Heart left ventricle (tissue), 16 donors: ENCODE measurements at regions not wholly inside any gene's neighbourhood (a gene's known extent, or its start where the extent isn't known, plus 50 kb on each side); places are given as distances from the start of the nearest gene placed in this dataset.

Source experiments
- ATAC-seq, 4 donors: fragments of 200-7000 bp; cut with Tn5 transposase; one replicate each; pipeline ENCODE4 v1.9.1; 2020 to 2022; ENCODE audit warnings: moderate library complexity in 4 of 4, mild to moderate bottlenecking in 3 of 4, moderate number of reproducible peaks in 1 of 4
- DNase-seq, 5 donors: peaks; one replicate each; pipeline ENCODE4 v3.0.0-alpha.2; 2020
- H3K27ac ChIP-seq, 12 donors: fragments of 200-600 bp; sonication (generic) in 4 of 12; one replicate each; pipeline versions ENCODE4 v1.5.0 to v1.8.0; 2016 to 2022; ENCODE audit warnings: mild to moderate bottlenecking in 2 of 12
- H3K27me3 ChIP-seq, 9 donors: fragments of 200-600 bp; sonication (generic) in 2 of 9; one replicate each; pipeline versions ENCODE4 v1.5.1 to v1.8.0; 2016 to 2022; ENCODE audit warnings: mild to moderate bottlenecking in 3 of 9
- H3K36me3 ChIP-seq, 9 donors: fragments of 200-600 bp; sonication (generic) in 2 of 9; one replicate each; pipeline versions ENCODE4 v1.5.0 to v1.8.0; 2018 to 2022; ENCODE audit warnings: mild to moderate bottlenecking in 2 of 9
- H3K4me1 ChIP-seq, 12 donors: fragments of 200-600 bp; sonication (generic) in 4 of 12; one replicate each; pipeline versions ENCODE4 v1.5.0 to v1.8.0; 2016 to 2022; ENCODE audit warnings: mild to moderate bottlenecking in 3 of 12
- H3K4me3 ChIP-seq, 12 donors: fragments of 200-600 bp; sonication (generic) in 4 of 12; one replicate each; pipeline versions ENCODE4 v1.5.0 to v1.8.0; 2017 to 2022; ENCODE audit warnings: mild to moderate bottlenecking in 9 of 12, moderate library complexity in 4 of 12
- H3K9me3 ChIP-seq, 12 donors: fragments of 200-600 bp; sonication (generic) in 4 of 12; one replicate each; pipeline versions ENCODE4 v1.5.0 to v1.8.0; 2016 to 2022; ENCODE audit warnings: mild to moderate bottlenecking in 1 of 12
- CTCF ChIP-seq, 12 donors: fragments of 200-600 bp; sonication (generic) in 4 of 12; IDR thresholded peaks; one replicate each; pipeline versions ENCODE4 v1.5.0 to v1.8.0; 2018 to 2022; ENCODE audit warnings: antibody characterized with exemption in 12 of 12, mild to moderate bottlenecking in 5 of 12
- POLR2A ChIP-seq, 2 donors: fragments of 450-650 bp; IDR thresholded peaks; one replicate each; pipeline ENCODE4 v1.6.1; 2017; ENCODE audit warnings: antibody characterized with exemption in 2 of 2, mild to moderate bottlenecking in 2 of 2, moderate library complexity in 2 of 2
- WGBS, 4 donors: extraction: QIAGEN DNeasy Blood & Tissue Kit in 2 of 4; methylation state at CpG; one replicate each; pipeline versions ENCODE4 v1.1.5 to v1.1.7; 2013 to 2018; 5-methylcytosine and 5-hydroxymethylcytosine counted together
- intact Hi-C, 10 donors: fragments of 100-400 bp; cut with DNase I; formaldehyde crosslinking; loops; one replicate each; pipeline versions ENCODE4 v1.11.1 to v1.14.2; 2022
- donor health status: ischemic (EF 13 %, LVEDD 7.1; RV severe dilation, severe dysfunction).
- donor health status: healthy with polysubstance abuse.
- donor health status: DM: no; HTN: yes; CAD: no.
- donor health status: DM: no; HTN: no; CAD: no.
- donor health status: ischemic (EF 25% LVEDD 6.9; RV normal size, moderate dysfunction).
- donor health status: ischemic (EF 25% LVEDD 5.7; RV mildly dilated, moderate dysfunction).
- donor health status: healthy.
- donor health status: DM: yes; HTN: yes; CAD: no.
- donor health status: ischemic (EF 35%, LVEDD 5.7; RV mildly dilated, moderate dysfunction).
- donor health status: nonischemic (EF 11% LVEDD 7.7; RV severe dilation, severe dysfunction).
- donor health status: DM: yes; HTN: yes; CAD: no.
- donor health status: PGD.
- donor health status: ischemic (EF 29% LVEDD 5.4; RV normal size, mild dysfunction).
- donor health status: nonischemic (EF 23%, LVEDD 6.1; RV moderate dilation, normal function).

- 84 to 98% (median 95%) methylated on average over 2 of the region's 2 CpGs for WGBS, 4 donors
- no peaks in the 10 kb centered on the region for H3K4me1 ChIP-seq
- H3K4me3 ChIP-seq, result no peak overlapping the region
- ATAC-seq (no peak), DNase-seq (no peak)
- TF ChIP-seq POLR2A (IDR thresholded peaks at IDR 0.05) (no peak), CTCF (IDR thresholded peaks at IDR 0.05) (no peak)
- intact Hi-C loops, result no loop called here
- no peak overlapping the region for H3K27ac ChIP-seq
- H3K27me3 ChIP-seq, result no peaks in the 10 kb centered on the region
- H3K9me3 ChIP-seq, result no peaks in the 10 kb centered on the region
- H3K36me3 ChIP-seq, result no peaks in the 10 kb centered on the region
These were observed 1286.3 kb downstream of the TECRL start for GRCh38 chr4:63122955-63123354.

- H3K27me3 ChIP-seq, result no peaks in the 10 kb centered on the region
- peaks cover 0 to 19% (median 0%) of the 10 kb centered on the region in 12 donors for H3K9me3 ChIP-seq
- no peak overlapping the region for H3K4me3 ChIP-seq
- H3K27ac ChIP-seq, result no peak overlapping the region
- H3K4me1 ChIP-seq, result no peaks in the 10 kb centered on the region
- DNase-seq, result no peak
- TF ChIP-seq POLR2A (IDR thresholded peaks at IDR 0.05), result no peak
- no peak for TF ChIP-seq CTCF (IDR thresholded peaks at IDR 0.05)
- intact Hi-C loops, result no loop called here
- no peaks in the 10 kb centered on the region for H3K36me3 ChIP-seq
- ATAC-seq, result no peak
- WGBS, 4 donors, result 63 to 84% (median 77%) methylated on average over 3 of the region's 3 CpGs
These were observed 1302.7 kb downstream of the TECRL start for GRCh38 chr4:63106600-63106999.

- ATAC-seq (no peak), DNase-seq (no peak)
- H3K27me3 ChIP-seq, result no peaks in the 10 kb centered on the region
- no peak overlapping the region for H3K27ac ChIP-seq
- H3K4me3 ChIP-seq, result no peak overlapping the region
- no peaks in the 10 kb centered on the region for H3K36me3 ChIP-seq
- TF ChIP-seq CTCF (IDR thresholded peaks at IDR 0.05), result no peak
- no peak for TF ChIP-seq POLR2A (IDR thresholded peaks at IDR 0.05)
- H3K9me3 ChIP-seq, result peaks cover 0 to 17% (median 0%) of the 10 kb centered on the region in 12 donors
- intact Hi-C loops, result no loop called here
- no peaks in the 10 kb centered on the region for H3K4me1 ChIP-seq
These were observed 1303.4 kb downstream of the TECRL start for GRCh38 chr4:63105839-63106238.

GRCh38 chr4:63090641-63091040, 1318.6 kb downstream of the TECRL start:
- H3K27me3 ChIP-seq, result no peaks in the 10 kb centered on the region
- no peaks in the 10 kb centered on the region for H3K9me3 ChIP-seq
- WGBS, 4 donors, result 78 to 94% (median 88%) methylated on average over 1 of the region's 1 CpG
- H3K4me1 ChIP-seq, result no peaks in the 10 kb centered on the region
- intact Hi-C loops, result no loop called here
- TF ChIP-seq CTCF (IDR thresholded peaks at IDR 0.05) (no peak), POLR2A (IDR thresholded peaks at IDR 0.05) (no peak)
- no peak for ATAC-seq
- H3K36me3 ChIP-seq, result no peaks in the 10 kb centered on the region
- H3K27ac ChIP-seq, result no peak overlapping the region
- no peak for DNase-seq
- no peak overlapping the region for H3K4me3 ChIP-seq
